SK-N-SH treated with all-trans-retinoic acid at 6 μM for 48 hours (cell line): ENCODE measurements at regions not wholly inside any gene's neighbourhood (a gene's known extent, or its start where the extent isn't known, plus 50 kb on each side); places are given as distances from the start of the nearest gene placed in this dataset.

Experiments
- ATAC-seq: fragments of 200-7000 bp; cut with Tn5 transposase; 3 replicates; pipeline ENCODE4 v1.9.1; 2020; ENCODE audit warnings: mild to moderate bottlenecking, moderate library complexity
- ARNTL ChIP-seq: fragments of 450-650 bp; formaldehyde crosslinking; IDR thresholded peaks from 2 replicates; pipeline ENCODE4 v1.5.0; 2020; ENCODE audit warnings: low read depth, mild to moderate bottlenecking, moderate library complexity, borderline replicate concordance
- BACH2 ChIP-seq: fragments of 250-450 bp; sonication (Bioruptor Pico); IDR thresholded peaks from 2 replicates; pipeline ENCODE4 v1.9.0; 2021; ENCODE audit warnings: mild to moderate bottlenecking, borderline replicate concordance
- ESRRG ChIP-seq: fragments of 250-450 bp; sonication (Bioruptor Pico); IDR thresholded peaks from 2 replicates; pipeline ENCODE4 v1.6.1; 2021; ENCODE audit warnings: mild to moderate bottlenecking
- GLIS3 ChIP-seq: fragments of 250-450 bp; sonication (Bioruptor Pico); IDR thresholded peaks from 2 replicates; pipeline ENCODE4 v1.5.0; 2020; ENCODE audit warnings: mild to moderate bottlenecking, moderate library complexity
- OSR1 ChIP-seq: fragments of 250-450 bp; sonication (Bioruptor Pico); IDR thresholded peaks from 2 replicates; pipeline ENCODE4 v1.8.0; 2022; ENCODE audit warnings: moderate library complexity, mild to moderate bottlenecking, inconsistent platforms
- PATZ1 ChIP-seq: fragments of 250-450 bp; sonication (Bioruptor Pico); IDR thresholded peaks from 2 replicates; pipeline ENCODE4 v1.8.0; 2020; ENCODE audit warnings: mild to moderate bottlenecking, moderate library complexity, borderline replicate concordance
- POU6F1 ChIP-seq: fragments of 250-450 bp; sonication (Bioruptor Pico); IDR thresholded peaks from 2 replicates; pipeline ENCODE4 v1.8.0; 2021; ENCODE audit warnings: low read depth, mild to moderate bottlenecking, moderate library complexity, borderline replicate concordance
- PPARA ChIP-seq: fragments of 250-450 bp; sonication (Bioruptor Pico); IDR thresholded peaks from 2 replicates; pipeline ENCODE4 v1.5.0; 2020; ENCODE audit warnings: mild to moderate bottlenecking, borderline replicate concordance
- RARB ChIP-seq: fragments of 250-450 bp; sonication (Bioruptor Pico); IDR thresholded peaks from 2 replicates; pipeline ENCODE4 v1.8.0; 2021; ENCODE audit warnings: mild to moderate bottlenecking, moderate library complexity
- SNAI2 ChIP-seq: fragments of 250-450 bp; sonication (Bioruptor Pico); IDR thresholded peaks from 2 replicates; pipeline ENCODE4 v1.5.0; 2020; ENCODE audit warnings: mild to moderate bottlenecking, moderate library complexity
- TCF4 ChIP-seq: fragments of 250-450 bp; sonication (Bioruptor Pico); IDR thresholded peaks from 2 replicates; pipeline ENCODE4 v1.8.0; 2021; ENCODE audit warnings: mild to moderate bottlenecking, moderate library complexity, borderline replicate concordance
- TSHZ2 ChIP-seq: fragments of 250-450 bp; sonication (Bioruptor Pico); IDR thresholded peaks from 2 replicates; pipeline ENCODE4 v1.5.0; 2020; ENCODE audit warnings: mild to moderate bottlenecking, moderate library complexity
- ZFP3 ChIP-seq: fragments of 250-450 bp; sonication (Bioruptor Pico); IDR thresholded peaks from 2 replicates; pipeline ENCODE4 v1.5.0; 2020; ENCODE audit warnings: mild to moderate bottlenecking, moderate library complexity
- ZFP30 ChIP-seq: fragments of 450-650 bp; formaldehyde crosslinking; IDR thresholded peaks from 2 replicates; pipeline ENCODE4 v1.5.0; 2022; ENCODE audit warnings: mild to moderate bottlenecking, moderate library complexity
- ZNF565 ChIP-seq: fragments of 450-650 bp; formaldehyde crosslinking; conservative IDR thresholded peaks from 2 replicates; pipeline ENCODE4 v1.5.0; 2020; ENCODE audit warnings: low read depth, mild to moderate bottlenecking, moderate library complexity
- ZNF70 ChIP-seq: fragments of 450-650 bp; formaldehyde crosslinking; IDR thresholded peaks from 2 replicates; pipeline ENCODE4 v1.5.0; 2020; ENCODE audit warnings: mild to moderate bottlenecking, moderate library complexity
- ZNF8 ChIP-seq: fragments of 450-650 bp; formaldehyde crosslinking; IDR thresholded peaks from 2 replicates; pipeline ENCODE4 v1.5.0; 2020; ENCODE audit warnings: mild to moderate bottlenecking, moderate library complexity
- TF ChIP-seq, protein P1 (sequence below): fragments of 250-450 bp; sonication (Bioruptor Pico); IDR thresholded peaks from 2 replicates; pipeline ENCODE4 v1.5.1; 2021; ENCODE audit warnings: mild to moderate bottlenecking, moderate library complexity

DNA sequence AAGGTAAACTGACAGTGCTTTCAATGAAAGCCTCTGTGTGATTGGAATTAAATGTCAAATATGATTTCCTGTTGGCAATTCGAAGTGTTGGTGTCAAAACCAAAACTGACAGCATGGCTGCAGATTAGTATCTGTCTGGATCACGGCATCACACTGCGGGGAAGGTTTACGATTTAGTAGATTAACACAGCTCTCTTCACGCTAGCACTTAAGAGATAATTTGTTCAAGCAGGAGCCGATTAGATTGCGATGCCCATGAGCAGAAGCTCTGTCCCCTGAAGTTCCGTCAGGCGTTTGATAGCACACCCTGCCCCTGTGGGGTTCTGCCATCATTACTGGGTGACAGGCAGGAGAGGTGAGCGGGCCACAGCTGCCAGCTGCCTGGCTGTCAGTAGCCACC is 279.5 kb upstream of the AUTS2 start:
- no peak for ATAC-seq
- no peak for TF ChIP-seq ARNTL (CRISPR knock-in tag)
- TF ChIP-seq SNAI2 = no peak

- no peak for ATAC-seq
- TF ChIP-seq POU6F1 (CRISPR knock-in tag) (no peak), TSHZ2 (CRISPR knock-in tag) (no peak), ESRRG (CRISPR knock-in tag) (no peak), BACH2 (CRISPR knock-in tag) (no peak), SNAI2 (no peak), PPARA (CRISPR knock-in tag) (no peak), PATZ1 (no peak), ZFP3 (CRISPR knock-in tag) (no peak)
Measured at GRCh38 chr7:69328516-69328915, 269.8 kb upstream of the AUTS2 start.

DNA sequence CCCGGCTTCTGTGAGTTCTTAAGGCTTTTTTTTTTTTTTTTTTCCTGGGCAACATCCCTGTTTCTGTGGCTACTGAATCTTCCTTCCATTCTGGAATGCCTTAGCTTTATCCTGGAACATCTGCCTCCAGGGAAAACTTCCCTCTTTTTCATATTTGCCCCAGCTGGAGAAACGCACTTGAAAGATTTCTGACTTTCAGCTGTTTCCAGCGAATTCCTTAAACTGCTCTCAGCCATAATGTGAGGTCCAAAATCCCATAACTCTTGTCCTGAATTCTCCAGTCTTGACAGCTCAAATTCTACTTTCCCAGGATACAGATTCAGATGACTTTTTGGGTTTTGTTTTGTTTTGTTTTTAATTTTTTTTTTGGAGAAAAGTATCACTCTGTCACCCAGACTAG is 263.6 kb upstream of the AUTS2 start:
- TF ChIP-seq RARB (CRISPR knock-in tag) (no peak), BACH2 (CRISPR knock-in tag) (no peak), OSR1 (CRISPR knock-in tag) (no peak), GLIS3 (CRISPR knock-in tag) (no peak), TCF4 (no peak), ARNTL (CRISPR knock-in tag) (no peak), ZFP3 (CRISPR knock-in tag) (no peak), ESRRG (CRISPR knock-in tag) (no peak), PATZ1 (no peak), ZNF8 (no peak), POU6F1 (CRISPR knock-in tag) (no peak), ZNF70 (CRISPR knock-in tag) (no peak), ZFP30 (CRISPR knock-in tag) (no peak), ZNF565 (CRISPR knock-in tag) (no peak)
- TF ChIP-seq, protein P1, sequence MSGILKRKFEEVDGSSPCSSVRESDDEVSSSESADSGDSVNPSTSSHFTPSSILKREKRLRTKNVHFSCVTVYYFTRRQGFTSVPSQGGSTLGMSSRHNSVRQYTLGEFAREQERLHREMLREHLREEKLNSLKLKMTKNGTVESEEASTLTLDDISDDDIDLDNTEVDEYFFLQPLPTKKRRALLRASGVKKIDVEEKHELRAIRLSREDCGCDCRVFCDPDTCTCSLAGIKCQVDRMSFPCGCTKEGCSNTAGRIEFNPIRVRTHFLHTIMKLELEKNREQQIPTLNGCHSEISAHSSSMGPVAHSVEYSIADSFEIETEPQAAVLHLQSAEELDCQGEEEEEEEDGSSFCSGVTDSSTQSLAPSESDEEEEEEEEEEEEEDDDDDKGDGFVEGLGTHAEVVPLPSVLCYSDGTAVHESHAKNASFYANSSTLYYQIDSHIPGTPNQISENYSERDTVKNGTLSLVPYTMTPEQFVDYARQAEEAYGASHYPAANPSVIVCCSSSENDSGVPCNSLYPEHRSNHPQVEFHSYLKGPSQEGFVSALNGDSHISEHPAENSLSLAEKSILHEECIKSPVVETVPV (CRISPR knock-in tag) = no peak
- ATAC-seq = no peak
